ENCODE measurements at regions not wholly inside any gene's neighbourhood (a gene's known extent, or its start where the extent isn't known, plus 50 kb on each side); places are given as distances from the start of the nearest gene placed in this dataset.
A peak's percentile ranks its signal among the peaks of the same experiment; 100 is the strongest.

DNA sequence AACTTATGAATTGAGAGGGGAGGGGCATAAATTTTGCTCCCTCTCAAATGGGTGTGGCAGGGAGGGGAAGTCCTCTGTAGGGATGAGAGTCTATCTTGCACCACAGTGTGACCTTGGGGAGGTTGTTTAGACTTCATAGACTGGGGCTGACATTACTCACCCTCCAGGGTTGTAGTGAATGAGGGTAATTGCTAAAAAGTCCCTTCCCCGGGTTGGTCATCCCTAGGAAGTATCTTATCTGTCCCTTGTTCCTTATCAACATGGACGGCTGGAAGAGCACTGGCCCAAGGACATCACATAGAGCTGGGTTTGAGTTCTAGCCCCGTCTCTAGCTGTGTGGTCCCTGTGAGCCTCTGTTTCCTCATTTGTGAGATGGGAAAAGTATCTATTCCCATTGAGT lies 52.4 kb upstream of the SLC2A1 start:
- DNase-seq, result no peak
- Mint-ChIP-seq H3K4me3 (no peak overlapping the region), H3K9me3 (peaks cover 0 to 5% (median 1%) of the 10 kb centered on the region in 7 donors), H3K27ac (no peak overlapping the region), H3K4me1 (no peaks in the 10 kb centered on the region), H3K36me3 (no peaks in the 10 kb centered on the region), H3K27me3 (ENCODE audit: low read depth in 3 of 3) (peaks cover 13 to 19% (median 17%) of the 10 kb centered on the region in 3 donors)
- TF ChIP-seq, protein P1, sequence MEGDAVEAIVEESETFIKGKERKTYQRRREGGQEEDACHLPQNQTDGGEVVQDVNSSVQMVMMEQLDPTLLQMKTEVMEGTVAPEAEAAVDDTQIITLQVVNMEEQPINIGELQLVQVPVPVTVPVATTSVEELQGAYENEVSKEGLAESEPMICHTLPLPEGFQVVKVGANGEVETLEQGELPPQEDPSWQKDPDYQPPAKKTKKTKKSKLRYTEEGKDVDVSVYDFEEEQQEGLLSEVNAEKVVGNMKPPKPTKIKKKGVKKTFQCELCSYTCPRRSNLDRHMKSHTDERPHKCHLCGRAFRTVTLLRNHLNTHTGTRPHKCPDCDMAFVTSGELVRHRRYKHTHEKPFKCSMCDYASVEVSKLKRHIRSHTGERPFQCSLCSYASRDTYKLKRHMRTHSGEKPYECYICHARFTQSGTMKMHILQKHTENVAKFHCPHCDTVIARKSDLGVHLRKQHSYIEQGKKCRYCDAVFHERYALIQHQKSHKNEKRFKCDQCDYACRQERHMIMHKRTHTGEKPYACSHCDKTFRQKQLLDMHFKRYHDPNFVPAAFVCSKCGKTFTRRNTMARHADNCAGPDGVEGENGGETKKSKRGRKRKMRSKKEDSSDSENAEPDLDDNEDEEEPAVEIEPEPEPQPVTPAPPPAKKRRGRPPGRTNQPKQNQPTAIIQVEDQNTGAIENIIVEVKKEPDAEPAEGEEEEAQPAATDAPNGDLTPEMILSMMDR (IDR thresholded peaks at IDR 0.05), result no peak
- 41% methylated on average over 2 of the region's 3 CpGs for WGBS (ENCODE audit: insufficient coverage)
- no peaks in the 10 kb centered on the region for H4K20me1 ChIP-seq (ENCODE audit: insufficient read depth, low read length)
- no peaks in the 10 kb centered on the region for H3K36me3 ChIP-seq (replicated peaks in 1 of 2; ENCODE audit: control insufficient read depth in 1 of 2, insufficient read depth in 2 of 2, low read length in 2 of 2)
- no peaks in the 10 kb centered on the region for H3K4me1 ChIP-seq (ENCODE audit: control insufficient read depth in 1 of 2, insufficient read depth in 2 of 2, low read length in 2 of 2)
- no peak overlapping the region for H3K27ac ChIP-seq (ENCODE audit: low read depth in 1 of 2, low read length in 2 of 2)
- H3K27me3 ChIP-seq (ENCODE audit: control insufficient read depth in 2 of 2, insufficient read depth in 2 of 2, low read length in 2 of 2), result peaks cover 0 to 7% of the 10 kb centered on the region in 2 donors
- H3K4me2 ChIP-seq (replicated peaks; ENCODE audit: extremely low read depth, low read length, poor library complexity, severe bottlenecking), result no peak overlapping the region
- H3K9ac ChIP-seq (ENCODE audit: insufficient read depth, low read length, poor library complexity, severe bottlenecking), result no peak overlapping the region
- no peak overlapping the region for H2AFZ ChIP-seq (ENCODE audit: insufficient read depth, low read depth, low read length, poor library complexity, severe bottlenecking)
- H3K79me2 ChIP-seq (ENCODE audit: insufficient read depth, low read length), result no peaks in the 10 kb centered on the region
- intact Hi-C loops (cut with micrococcal nuclease), result no loop called here
- H3K4me3 ChIP-seq (replicated peaks in 1 of 3; ENCODE audit: low read depth in 2 of 3, low read length in 3 of 3), result no peak overlapping the region
- no peaks in the 10 kb centered on the region for H3K9me3 ChIP-seq (replicated peaks in 1 of 2; ENCODE audit: control insufficient read depth in 1 of 2, insufficient read depth in 1 of 2, low read length in 2 of 2)

DNA sequence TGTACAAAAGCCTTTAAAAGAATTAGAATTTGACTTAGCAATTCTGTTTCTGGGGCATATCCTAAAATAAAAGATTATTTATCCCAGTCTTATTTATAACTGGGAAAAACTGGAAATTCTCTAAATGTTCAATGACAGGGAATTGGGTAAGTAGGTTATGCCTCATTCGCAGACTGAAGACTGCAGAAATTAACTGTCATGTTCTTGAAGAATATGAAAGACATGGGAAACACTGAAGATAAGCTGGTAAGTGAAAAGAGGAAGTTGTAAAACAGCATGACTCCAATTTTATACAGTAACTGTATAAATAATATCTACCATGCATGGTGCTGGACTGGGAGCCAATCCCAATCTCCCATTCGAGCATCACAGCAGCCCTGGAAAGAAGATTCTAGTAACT lies 50.6 kb upstream of the SLC2A1 start:
- no peaks in the 10 kb centered on the region for H4K20me1 ChIP-seq (ENCODE audit: insufficient read depth, low read length)
- peaks cover 0 to 7% of the 10 kb centered on the region in 2 donors for H3K27me3 ChIP-seq (ENCODE audit: control insufficient read depth in 2 of 2, insufficient read depth in 2 of 2, low read length in 2 of 2)
- H3K9me3 ChIP-seq (replicated peaks in 1 of 2; ENCODE audit: control insufficient read depth in 1 of 2, insufficient read depth in 1 of 2, low read length in 2 of 2), result no peaks in the 10 kb centered on the region
- peaks cover 0 to 5% (median 1%) of the 10 kb centered on the region in 7 donors for H3K9me3 Mint-ChIP-seq
- no peaks in the 10 kb centered on the region for H3K79me2 ChIP-seq (ENCODE audit: insufficient read depth, low read length)
- H3K4me3 ChIP-seq (replicated peaks in 1 of 3; ENCODE audit: low read depth in 2 of 3, low read length in 3 of 3), result no peak overlapping the region
- no peak overlapping the region for H3K4me2 ChIP-seq (replicated peaks; ENCODE audit: extremely low read depth, low read length, poor library complexity, severe bottlenecking)
- no peaks in the 10 kb centered on the region for H3K4me1 ChIP-seq (ENCODE audit: control insufficient read depth in 1 of 2, insufficient read depth in 2 of 2, low read length in 2 of 2)
- intact Hi-C loops (cut with micrococcal nuclease), result no loop called here
- no peak overlapping the region for H3K27ac Mint-ChIP-seq
- no peak overlapping the region for H3K4me3 Mint-ChIP-seq
- no CpG with 5 or more reads among the region's 2 CpGs for WGBS (ENCODE audit: insufficient coverage)
- no peaks in the 10 kb centered on the region for H3K36me3 Mint-ChIP-seq
- TF ChIP-seq, protein P1 (IDR thresholded peaks at IDR 0.05), result no peak
- H3K27ac ChIP-seq (ENCODE audit: low read depth in 1 of 2, low read length in 2 of 2), result no peak overlapping the region
- peaks cover 9 to 19% (median 13%) of the 10 kb centered on the region in 3 donors for H3K27me3 Mint-ChIP-seq (ENCODE audit: low read depth in 3 of 3)
- no peak overlapping the region for H2AFZ ChIP-seq (ENCODE audit: insufficient read depth, low read depth, low read length, poor library complexity, severe bottlenecking)
- DNase-seq, result peak in 1 of 3 donors; percentile 3
- H3K9ac ChIP-seq (ENCODE audit: insufficient read depth, low read length, poor library complexity, severe bottlenecking), result no peak overlapping the region
- H3K4me1 Mint-ChIP-seq, result no peaks in the 10 kb centered on the region
- no peaks in the 10 kb centered on the region for H3K36me3 ChIP-seq (replicated peaks in 1 of 2; ENCODE audit: control insufficient read depth in 1 of 2, insufficient read depth in 2 of 2, low read length in 2 of 2)

Data from CD14-positive monocyte (primary cell).